ENCODE measurements at regions not wholly inside any gene's neighbourhood (a gene's known extent, or its start where the extent isn't known, plus 50 kb on each side); places are given as distances from the start of the nearest gene placed in this dataset.

- Histone ChIP-seq H3K4me3 (ENCODE audit: low read length) (no peak overlapping the region), H3K9me2 (ENCODE audit: insufficient read depth, low read length) (no peaks in the 10 kb centered on the region), H2AFZ (ENCODE audit: low read depth, low read length) (no peak overlapping the region), H3K9ac (ENCODE audit: low read length) (no peak overlapping the region), H3F3A (ENCODE audit: insufficient read depth, low read length, poor library complexity, severe bottlenecking) (no peaks in the 10 kb centered on the region), H3K36me3 (ENCODE audit: insufficient read depth, low read length) (no peaks in the 10 kb centered on the region), H3K27me3 (ENCODE audit: insufficient read depth, low read depth, low read length) (no peaks in the 10 kb centered on the region), H3K4me2 (ENCODE audit: low read length) (no peak overlapping the region), H3K9me3 (ENCODE audit: low read length) (no peaks in the 10 kb centered on the region), H4K20me1 (ENCODE audit: insufficient read depth) (no peaks in the 10 kb centered on the region), H3K79me2 (replicated peaks; ENCODE audit: insufficient read depth, low read length) (no peaks in the 10 kb centered on the region), H3K27ac (ENCODE audit: low read length) (no peak overlapping the region)
- TF ChIP-seq POLR2AphosphoS5 (IDR thresholded peaks at IDR 0.05) = no peak
Observed at GRCh38 chr12:89154743-89155499, 197.4 kb downstream of the DUSP6 start.

GRCh38 chr12:89153341-89153740, 199.0 kb downstream of the DUSP6 start:
- no peak overlapping the region for H3K9ac ChIP-seq (ENCODE audit: low read length)
- no peaks in the 10 kb centered on the region for H3K9me2 ChIP-seq (ENCODE audit: insufficient read depth, low read length)
- no peaks in the 10 kb centered on the region for H3K27me3 ChIP-seq (ENCODE audit: insufficient read depth, low read depth, low read length)
- no peak overlapping the region for H2AFZ ChIP-seq (ENCODE audit: low read depth, low read length)
- H3K79me2 ChIP-seq (replicated peaks; ENCODE audit: insufficient read depth, low read length) = no peaks in the 10 kb centered on the region
- TF ChIP-seq POLR2AphosphoS5 (IDR thresholded peaks at IDR 0.05) = no peak
- TF ChIP-seq REST (IDR thresholded peaks at IDR 0.05; ENCODE audit: borderline replicate concordance) = no peak
- TF ChIP-seq CTCF (IDR thresholded peaks at IDR 0.05; ENCODE audit: poor library complexity, severe bottlenecking) = no peak
- no peak for TF ChIP-seq RAD21 (conservative IDR thresholded peaks at IDR 0.05)
- no peak for TF ChIP-seq SMC3 (conservative IDR thresholded peaks at IDR 0.05; ENCODE audit: poor library complexity)
- TF ChIP-seq EP300 (conservative IDR thresholded peaks at IDR 0.05; ENCODE audit: poor library complexity, severe bottlenecking) = no peak
- TF ChIP-seq TAF1 (IDR thresholded peaks at IDR 0.05; ENCODE audit: low read depth) = no peak
- TF ChIP-seq EZH2 (IDR thresholded peaks at IDR 0.05; ENCODE audit: borderline replicate concordance, insufficient read depth, low read length, poor library complexity, severe bottlenecking) = no peak
- no peaks in the 10 kb centered on the region for H4K20me1 ChIP-seq (ENCODE audit: insufficient read depth)
- H3K4me3 ChIP-seq (ENCODE audit: low read length) = no peak overlapping the region
- no peaks in the 10 kb centered on the region for H3F3A ChIP-seq (ENCODE audit: insufficient read depth, low read length, poor library complexity, severe bottlenecking)
- no peaks in the 10 kb centered on the region for H3K36me3 ChIP-seq (ENCODE audit: insufficient read depth, low read length)
- no peak overlapping the region for H3K4me2 ChIP-seq (ENCODE audit: low read length)
- no peak overlapping the region for H3K27ac ChIP-seq (ENCODE audit: low read length)
- no peaks in the 10 kb centered on the region for H3K9me3 ChIP-seq (ENCODE audit: low read length)

GRCh38 chr12:89151536-89151935, 200.8 kb downstream of the DUSP6 start:
- no peaks in the 10 kb centered on the region for H3K79me2 ChIP-seq (replicated peaks; ENCODE audit: insufficient read depth, low read length)
- H3K36me3 ChIP-seq (ENCODE audit: insufficient read depth, low read length) = no peaks in the 10 kb centered on the region
- no peaks in the 10 kb centered on the region for H4K20me1 ChIP-seq (ENCODE audit: insufficient read depth)
- H3F3A ChIP-seq (ENCODE audit: insufficient read depth, low read length, poor library complexity, severe bottlenecking) = no peaks in the 10 kb centered on the region
- no peak overlapping the region for H3K9ac ChIP-seq (ENCODE audit: low read length)
- no peaks in the 10 kb centered on the region for H3K9me2 ChIP-seq (ENCODE audit: insufficient read depth, low read length)
- H3K4me2 ChIP-seq (ENCODE audit: low read length) = no peak overlapping the region
- no peak overlapping the region for H2AFZ ChIP-seq (ENCODE audit: low read depth, low read length)
- no peak overlapping the region for H3K4me3 ChIP-seq (ENCODE audit: low read length)
- no peak overlapping the region for H3K27ac ChIP-seq (ENCODE audit: low read length)
- no peaks in the 10 kb centered on the region for H3K27me3 ChIP-seq (ENCODE audit: insufficient read depth, low read depth, low read length)
- no peaks in the 10 kb centered on the region for H3K9me3 ChIP-seq (ENCODE audit: low read length)
- no peak for TF ChIP-seq SMC3 (conservative IDR thresholded peaks at IDR 0.05; ENCODE audit: poor library complexity)
- TF ChIP-seq RAD21 (conservative IDR thresholded peaks at IDR 0.05) = no peak
- TF ChIP-seq EP300 (conservative IDR thresholded peaks at IDR 0.05; ENCODE audit: poor library complexity, severe bottlenecking) = no peak
- TF ChIP-seq POLR2AphosphoS5 (IDR thresholded peaks at IDR 0.05) = no peak
- TF ChIP-seq MXI1 (conservative IDR thresholded peaks at IDR 0.05; ENCODE audit: poor library complexity, severe bottlenecking) = no peak
- no peak for TF ChIP-seq CTCF (IDR thresholded peaks at IDR 0.05; ENCODE audit: poor library complexity, severe bottlenecking)
- no peak for TF ChIP-seq REST (IDR thresholded peaks at IDR 0.05; ENCODE audit: borderline replicate concordance)
